H1 (cell line): ENCODE measurements at regions not wholly inside any gene's neighbourhood (a gene's known extent, or its start where the extent isn't known, plus 50 kb on each side); places are given as distances from the start of the nearest gene placed in this dataset.

Source experiments
- ASH2L ChIP-seq: fragments of 200-600, 300-600 bp; sonication (generic); IDR thresholded peaks from one replicate; pipeline ENCODE4 v1.7.1; 2017; ENCODE audit warnings: low read length
- CHD1 ChIP-seq: IDR thresholded peaks from 2 replicates; pipeline ENCODE4 v1.6.1; 2012; ENCODE audit warnings: low read depth, low read length, improper control_type of control experiment
- KDM5A ChIP-seq: fragments of 200-600 bp; IDR thresholded peaks from 2 replicates; pipeline ENCODE4 v1.7.1; 2012; ENCODE audit warnings: mild to moderate bottlenecking, low read length, inconsistent platforms, mixed read lengths
- MAFK ChIP-seq: IDR thresholded peaks from 2 replicates; pipeline ENCODE4 v1.6.1; 2012; ENCODE audit warnings: low read depth, mild to moderate bottlenecking, improper control_type of control experiment, low read length
- RAD21 ChIP-seq, 2 experiments: IDR thresholded peaks in 1 of 2; conservative IDR thresholded peaks in 1 of 2; 2 replicates each; pipeline ENCODE4 v1.6.1; 2011; ENCODE audit warnings: low read depth in 2 of 2, low read length in 2 of 2, improper control_type of control experiment in 1 of 2, inconsistent platforms in 1 of 2, mild to moderate bottlenecking in 1 of 2, moderate library complexity in 1 of 2
- RXRA ChIP-seq: IDR thresholded peaks from 2 replicates; pipeline ENCODE4 v1.6.1; 2011; ENCODE audit warnings: low read depth, mild to moderate bottlenecking, low read length, moderate library complexity; ENCODE audit not compliant: insufficient read depth
- SIRT6 ChIP-seq: IDR thresholded peaks from one replicate; pipeline ENCODE4 v1.7.1; 2012; ENCODE audit warnings: low read length, inconsistent platforms
- SRF ChIP-seq: IDR thresholded peaks from 2 replicates; pipeline ENCODE4 v1.6.1; 2011; ENCODE audit warnings: mild to moderate bottlenecking, low read depth, low read length, moderate library complexity
- TEAD4 ChIP-seq: IDR thresholded peaks from 2 replicates; pipeline ENCODE4 v1.6.1; 2012; ENCODE audit warnings: low read depth, low read length, inconsistent platforms, mixed read lengths
- TF ChIP-seq, protein P1 (sequence below): fragments of 300-600 bp; sonication (generic); IDR thresholded peaks from 2 replicates; pipeline ENCODE4 v1.7.1; 2012; ENCODE audit warnings: low read length, moderate library complexity, mild to moderate bottlenecking, inconsistent platforms; ENCODE audit not compliant: insufficient replicate concordance
- TF ChIP-seq, protein P2 (sequence below): IDR thresholded peaks from 2 replicates; pipeline ENCODE4 v1.6.1; 2012; ENCODE audit warnings: inconsistent platforms
- TF ChIP-seq, protein P3 (sequence below): IDR thresholded peaks from 2 replicates; pipeline ENCODE4 v1.6.1; 2012; ENCODE audit warnings: inconsistent platforms

DNA sequence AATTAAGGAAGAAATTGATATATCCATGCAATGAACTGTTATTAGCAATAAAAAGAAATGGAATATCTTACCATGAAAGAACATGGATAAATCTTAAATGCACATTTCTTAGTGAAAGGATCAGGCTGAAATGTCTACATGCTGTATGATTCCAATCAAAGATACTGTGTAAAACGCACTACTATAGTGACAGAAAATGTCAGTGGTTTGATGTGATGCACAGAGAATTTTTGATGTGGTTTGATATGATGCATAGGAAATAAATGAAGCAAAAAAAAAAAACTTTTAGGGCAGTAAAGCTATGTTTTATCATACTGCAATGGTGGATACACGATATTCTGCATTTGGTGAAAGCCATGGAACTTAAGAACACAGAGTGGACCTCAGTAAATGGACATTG, 547.6 kb downstream of the GABRG1 start (continued):
- TF ChIP-seq, protein P1, sequence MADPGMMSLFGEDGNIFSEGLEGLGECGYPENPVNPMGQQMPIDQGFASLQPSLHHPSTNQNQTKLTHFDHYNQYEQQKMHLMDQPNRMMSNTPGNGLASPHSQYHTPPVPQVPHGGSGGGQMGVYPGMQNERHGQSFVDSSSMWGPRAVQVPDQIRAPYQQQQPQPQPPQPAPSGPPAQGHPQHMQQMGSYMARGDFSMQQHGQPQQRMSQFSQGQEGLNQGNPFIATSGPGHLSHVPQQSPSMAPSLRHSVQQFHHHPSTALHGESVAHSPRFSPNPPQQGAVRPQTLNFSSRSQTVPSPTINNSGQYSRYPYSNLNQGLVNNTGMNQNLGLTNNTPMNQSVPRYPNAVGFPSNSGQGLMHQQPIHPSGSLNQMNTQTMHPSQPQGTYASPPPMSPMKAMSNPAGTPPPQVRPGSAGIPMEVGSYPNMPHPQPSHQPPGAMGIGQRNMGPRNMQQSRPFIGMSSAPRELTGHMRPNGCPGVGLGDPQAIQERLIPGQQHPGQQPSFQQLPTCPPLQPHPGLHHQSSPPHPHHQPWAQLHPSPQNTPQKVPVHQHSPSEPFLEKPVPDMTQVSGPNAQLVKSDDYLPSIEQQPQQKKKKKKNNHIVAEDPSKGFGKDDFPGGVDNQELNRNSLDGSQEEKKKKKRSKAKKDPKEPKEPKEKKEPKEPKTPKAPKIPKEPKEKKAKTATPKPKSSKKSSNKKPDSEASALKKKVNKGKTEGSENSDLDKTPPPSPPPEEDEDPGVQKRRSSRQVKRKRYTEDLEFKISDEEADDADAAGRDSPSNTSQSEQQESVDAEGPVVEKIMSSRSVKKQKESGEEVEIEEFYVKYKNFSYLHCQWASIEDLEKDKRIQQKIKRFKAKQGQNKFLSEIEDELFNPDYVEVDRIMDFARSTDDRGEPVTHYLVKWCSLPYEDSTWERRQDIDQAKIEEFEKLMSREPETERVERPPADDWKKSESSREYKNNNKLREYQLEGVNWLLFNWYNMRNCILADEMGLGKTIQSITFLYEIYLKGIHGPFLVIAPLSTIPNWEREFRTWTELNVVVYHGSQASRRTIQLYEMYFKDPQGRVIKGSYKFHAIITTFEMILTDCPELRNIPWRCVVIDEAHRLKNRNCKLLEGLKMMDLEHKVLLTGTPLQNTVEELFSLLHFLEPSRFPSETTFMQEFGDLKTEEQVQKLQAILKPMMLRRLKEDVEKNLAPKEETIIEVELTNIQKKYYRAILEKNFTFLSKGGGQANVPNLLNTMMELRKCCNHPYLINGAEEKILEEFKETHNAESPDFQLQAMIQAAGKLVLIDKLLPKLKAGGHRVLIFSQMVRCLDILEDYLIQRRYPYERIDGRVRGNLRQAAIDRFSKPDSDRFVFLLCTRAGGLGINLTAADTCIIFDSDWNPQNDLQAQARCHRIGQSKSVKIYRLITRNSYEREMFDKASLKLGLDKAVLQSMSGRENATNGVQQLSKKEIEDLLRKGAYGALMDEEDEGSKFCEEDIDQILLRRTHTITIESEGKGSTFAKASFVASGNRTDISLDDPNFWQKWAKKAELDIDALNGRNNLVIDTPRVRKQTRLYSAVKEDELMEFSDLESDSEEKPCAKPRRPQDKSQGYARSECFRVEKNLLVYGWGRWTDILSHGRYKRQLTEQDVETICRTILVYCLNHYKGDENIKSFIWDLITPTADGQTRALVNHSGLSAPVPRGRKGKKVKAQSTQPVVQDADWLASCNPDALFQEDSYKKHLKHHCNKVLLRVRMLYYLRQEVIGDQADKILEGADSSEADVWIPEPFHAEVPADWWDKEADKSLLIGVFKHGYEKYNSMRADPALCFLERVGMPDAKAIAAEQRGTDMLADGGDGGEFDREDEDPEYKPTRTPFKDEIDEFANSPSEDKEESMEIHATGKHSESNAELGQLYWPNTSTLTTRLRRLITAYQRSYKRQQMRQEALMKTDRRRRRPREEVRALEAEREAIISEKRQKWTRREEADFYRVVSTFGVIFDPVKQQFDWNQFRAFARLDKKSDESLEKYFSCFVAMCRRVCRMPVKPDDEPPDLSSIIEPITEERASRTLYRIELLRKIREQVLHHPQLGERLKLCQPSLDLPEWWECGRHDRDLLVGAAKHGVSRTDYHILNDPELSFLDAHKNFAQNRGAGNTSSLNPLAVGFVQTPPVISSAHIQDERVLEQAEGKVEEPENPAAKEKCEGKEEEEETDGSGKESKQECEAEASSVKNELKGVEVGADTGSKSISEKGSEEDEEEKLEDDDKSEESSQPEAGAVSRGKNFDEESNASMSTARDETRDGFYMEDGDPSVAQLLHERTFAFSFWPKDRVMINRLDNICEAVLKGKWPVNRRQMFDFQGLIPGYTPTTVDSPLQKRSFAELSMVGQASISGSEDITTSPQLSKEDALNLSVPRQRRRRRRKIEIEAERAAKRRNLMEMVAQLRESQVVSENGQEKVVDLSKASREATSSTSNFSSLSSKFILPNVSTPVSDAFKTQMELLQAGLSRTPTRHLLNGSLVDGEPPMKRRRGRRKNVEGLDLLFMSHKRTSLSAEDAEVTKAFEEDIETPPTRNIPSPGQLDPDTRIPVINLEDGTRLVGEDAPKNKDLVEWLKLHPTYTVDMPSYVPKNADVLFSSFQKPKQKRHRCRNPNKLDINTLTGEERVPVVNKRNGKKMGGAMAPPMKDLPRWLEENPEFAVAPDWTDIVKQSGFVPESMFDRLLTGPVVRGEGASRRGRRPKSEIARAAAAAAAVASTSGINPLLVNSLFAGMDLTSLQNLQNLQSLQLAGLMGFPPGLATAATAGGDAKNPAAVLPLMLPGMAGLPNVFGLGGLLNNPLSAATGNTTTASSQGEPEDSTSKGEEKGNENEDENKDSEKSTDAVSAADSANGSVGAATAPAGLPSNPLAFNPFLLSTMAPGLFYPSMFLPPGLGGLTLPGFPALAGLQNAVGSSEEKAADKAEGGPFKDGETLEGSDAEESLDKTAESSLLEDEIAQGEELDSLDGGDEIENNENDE, result no peak
- TF ChIP-seq MAFK, result no peak
- TF ChIP-seq ASH2L, result no peak
- TF ChIP-seq, protein P2, sequence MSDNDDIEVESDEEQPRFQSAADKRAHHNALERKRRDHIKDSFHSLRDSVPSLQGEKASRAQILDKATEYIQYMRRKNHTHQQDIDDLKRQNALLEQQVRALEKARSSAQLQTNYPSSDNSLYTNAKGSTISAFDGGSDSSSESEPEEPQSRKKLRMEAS, result no peak
- TF ChIP-seq SRF, result no peak
- TF ChIP-seq TEAD4, result no peak
- no peak for TF ChIP-seq RXRA
- TF ChIP-seq, protein P3, sequence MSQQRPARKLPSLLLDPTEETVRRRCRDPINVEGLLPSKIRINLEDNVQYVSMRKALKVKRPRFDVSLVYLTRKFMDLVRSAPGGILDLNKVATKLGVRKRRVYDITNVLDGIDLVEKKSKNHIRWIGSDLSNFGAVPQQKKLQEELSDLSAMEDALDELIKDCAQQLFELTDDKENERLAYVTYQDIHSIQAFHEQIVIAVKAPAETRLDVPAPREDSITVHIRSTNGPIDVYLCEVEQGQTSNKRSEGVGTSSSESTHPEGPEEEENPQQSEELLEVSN, result no peak
- TF ChIP-seq KDM5A, result no peak
- no peak for TF ChIP-seq CHD1
- TF ChIP-seq SIRT6, result no peak
- no peak for TF ChIP-seq RAD21 (IDR thresholded peaks at IDR 0.05 in 1 of 2, conservative IDR thresholded peaks at IDR 0.05 in 1 of 2; ENCODE audit: low read depth in 2 of 2, low read length in 2 of 2)
